Stomach (tissue), 8 donors: ENCODE measurements at regions not wholly inside any gene's neighbourhood (a gene's known extent, or its start where the extent isn't known, plus 50 kb on each side); places are given as distances from the start of the nearest gene placed in this dataset.

Source experiments
- DNase-seq, 2 donors: peaks; one replicate each; pipeline versions ENCODE4 v3.0.0 to v3.0.0-alpha.2; 2013 to 2019
- H3K27ac ChIP-seq, 5 donors: fragments of 200-600 bp in 4 of 5; sonication (generic) in 4 of 5; one replicate each; pipeline ENCODE4 v1.5.1; 2013 to 2019; ENCODE audit warnings: mild to moderate bottlenecking in 1 of 5, moderate library complexity in 1 of 5
- H3K27me3 ChIP-seq, 3 donors: fragments of 200-600 bp; sonication (generic); one replicate each; pipeline ENCODE4 v1.5.1; 2017 to 2019; ENCODE audit warnings: mixed run types in 1 of 3
- H3K36me3 ChIP-seq, 4 donors: fragments of 200-600 bp; sonication (generic); 1 replicate in 3 of 4; 2 replicates in 1 of 4; pipeline ENCODE4 v1.5.1; 2016 to 2019
- H3K4me1 ChIP-seq, 4 donors: fragments of 200-600 bp; sonication (generic); one replicate each; pipeline ENCODE4 v1.5.1; 2016 to 2019
- H3K4me3 ChIP-seq, 4 donors: fragments of 200-600 bp; sonication (generic) in 3 of 4; one replicate each; pipeline ENCODE4 v1.5.1; 2016 to 2019; ENCODE audit warnings: mild to moderate bottlenecking in 1 of 4
- H3K9me3 ChIP-seq, 4 donors: fragments of 200-600 bp; sonication (generic); one replicate each; pipeline ENCODE4 v1.5.1; 2016 to 2019
- CTCF ChIP-seq, 7 experiments: fragments of 450-650 bp in 4 of 7; fragments of 200-600 bp in 3 of 7; sonication (generic) in 3 of 7; IDR thresholded peaks; one replicate each; pipeline ENCODE4 v1.5.1; 2016 to 2019; ENCODE audit warnings: antibody characterized with exemption in 7 of 7, control low read depth in 2 of 7, mild to moderate bottlenecking in 1 of 7
- EP300 ChIP-seq: sonication (generic); formaldehyde crosslinking; IDR thresholded peaks from one replicate; pipeline ENCODE4 v1.6.1; 2017; ENCODE audit warnings: antibody characterized with exemption
- POLR2A ChIP-seq, 4 donors: fragments of 450-650 bp; IDR thresholded peaks; one replicate each; pipeline ENCODE4 v1.6.1; 2016; ENCODE audit warnings: antibody characterized with exemption in 4 of 4, control low read depth in 2 of 4, mild to moderate bottlenecking in 1 of 4, moderate library complexity in 1 of 4
- POLR2AphosphoS5 ChIP-seq, 3 donors: sonication (generic); formaldehyde crosslinking; IDR thresholded peaks; one replicate each; pipeline ENCODE4 v1.6.1; 2016; ENCODE audit warnings: antibody characterized with exemption in 3 of 3
- WGBS, 5 donors: extraction: QIAGEN DNeasy Blood & Tissue Kit in 3 of 5; methylation state at CpG; one replicate each; pipeline versions ENCODE4 v1.1.5 to v1.1.7; 2013 to 2018; 5-methylcytosine and 5-hydroxymethylcytosine counted together
- intact Hi-C: fragments of 100-400 bp; cut with DNase I; formaldehyde crosslinking; loops from one replicate; pipeline ENCODE4 v1.15.1; 2023; ENCODE audit warnings: low total_unique reads
- donor health status: healthy with polysubstance abuse.
- donor health status: Bipolar disorder and iron deficiency.
- donor health status: healthy.

- no peak overlapping the region for H3K27ac ChIP-seq
- TF ChIP-seq POLR2AphosphoS5 (IDR thresholded peaks at IDR 0.05) = no peak
- TF ChIP-seq POLR2A (IDR thresholded peaks at IDR 0.05) = no peak
- TF ChIP-seq EP300 = no peak
- TF ChIP-seq CTCF (IDR thresholded peaks at IDR 0.05) = no peak
- H3K9me3 ChIP-seq = no peaks in the 10 kb centered on the region
- H3K4me1 ChIP-seq = no peaks in the 10 kb centered on the region
- intact Hi-C loops = no loop called here
- H3K36me3 ChIP-seq = no peaks in the 10 kb centered on the region
- no peak for DNase-seq
- H3K4me3 ChIP-seq = no peak overlapping the region
- 16 to 30% (median 23%) methylated on average over 2 of the region's 2 CpGs for WGBS, 5 donors
- H3K27me3 ChIP-seq = no peaks in the 10 kb centered on the region
Measured at GRCh38 chr11:28713850-28714249, 605.7 kb downstream of the METTL15 start.

GRCh38 chr11:28708075-28708474, 599.9 kb downstream of the METTL15 start:
- intact Hi-C loops = no loop called here
- no peaks in the 10 kb centered on the region for H3K27me3 ChIP-seq
- H3K4me3 ChIP-seq = no peak overlapping the region
- H3K27ac ChIP-seq = no peak overlapping the region
- no peaks in the 10 kb centered on the region for H3K4me1 ChIP-seq
- no peak for DNase-seq
- 71 to 80% (median 78%) methylated on average over 2 of the region's 2 CpGs for WGBS, 5 donors
- H3K9me3 ChIP-seq = no peaks in the 10 kb centered on the region
- no peak for TF ChIP-seq POLR2AphosphoS5 (IDR thresholded peaks at IDR 0.05)
- no peak for TF ChIP-seq POLR2A (IDR thresholded peaks at IDR 0.05)
- no peak for TF ChIP-seq EP300
- TF ChIP-seq CTCF (IDR thresholded peaks at IDR 0.05) = no peak
- H3K36me3 ChIP-seq = no peaks in the 10 kb centered on the region

GRCh38 chr11:28704801-28705200, 596.6 kb downstream of the METTL15 start:
- TF ChIP-seq CTCF (IDR thresholded peaks at IDR 0.05) (no peak), POLR2AphosphoS5 (IDR thresholded peaks at IDR 0.05) (no peak), POLR2A (IDR thresholded peaks at IDR 0.05) (no peak), EP300 (no peak)
- no peak overlapping the region for H3K4me3 ChIP-seq
- DNase-seq = no peak
- intact Hi-C loops = no loop called here
- H3K9me3 ChIP-seq = no peaks in the 10 kb centered on the region
- H3K27ac ChIP-seq = no peak overlapping the region
- no peaks in the 10 kb centered on the region for H3K27me3 ChIP-seq
- H3K4me1 ChIP-seq = peaks cover 0 to 5% (median 0%) of the 10 kb centered on the region in 4 donors
- no peaks in the 10 kb centered on the region for H3K36me3 ChIP-seq

GRCh38 chr11:28703371-28703770, 595.2 kb downstream of the METTL15 start:
- Histone ChIP-seq H3K9me3 (no peaks in the 10 kb centered on the region), H3K4me1 (peaks cover 0 to 5% (median 0%) of the 10 kb centered on the region in 4 donors), H3K4me3 (no peak overlapping the region), H3K27me3 (no peaks in the 10 kb centered on the region), H3K36me3 (no peaks in the 10 kb centered on the region), H3K27ac (no peak overlapping the region)
- no peak for TF ChIP-seq EP300
- no peak for TF ChIP-seq CTCF (IDR thresholded peaks at IDR 0.05)
- no peak for TF ChIP-seq POLR2AphosphoS5 (IDR thresholded peaks at IDR 0.05)
- TF ChIP-seq POLR2A (IDR thresholded peaks at IDR 0.05) = no peak
- 82 to 88% (median 85%) methylated on average over 4 of the region's 4 CpGs for WGBS, 5 donors
- intact Hi-C loops = no loop called here
- DNase-seq = no peak
